Parathyroid adenoma (tissue), 2 donors: ENCODE measurements at regions not wholly inside any gene's neighbourhood (a gene's known extent, or its start where the extent isn't known, plus 50 kb on each side); places are given as distances from the start of the nearest gene placed in this dataset.

Experiments
- H2AFZ ChIP-seq: fragments of 300-600 bp; sonication (generic); one replicate; pipeline ENCODE4 v1.7.0; 2017; ENCODE audit warnings: antibody characterized with exemption, mild to moderate bottlenecking
- H3K27ac ChIP-seq: fragments of 300-600 bp; sonication (generic); one replicate; pipeline ENCODE4 v1.7.0; 2017
- H3K27me3 ChIP-seq: fragments of 300-600 bp; sonication (generic); one replicate; pipeline ENCODE4 v1.7.0; 2017; ENCODE audit warnings: low read length; ENCODE audit not compliant: control insufficient read depth, insufficient read depth
- H3K36me3 ChIP-seq: fragments of 300-600 bp; sonication (generic); one replicate; pipeline ENCODE4 v1.7.0; 2017; ENCODE audit warnings: low read length; ENCODE audit not compliant: control insufficient read depth, insufficient read depth
- H3K4me1 ChIP-seq: fragments of 300-600 bp; sonication (generic); one replicate; pipeline ENCODE4 v1.7.0; 2017; ENCODE audit warnings: control low read depth
- H3K4me2 ChIP-seq: fragments of 300-600 bp; sonication (generic); one replicate; pipeline ENCODE4 v1.7.0; 2017; ENCODE audit warnings: low read length
- H3K4me3 ChIP-seq: fragments of 300-600 bp; sonication (generic); one replicate; pipeline ENCODE4 v1.7.0; 2017; ENCODE audit warnings: low read depth, low read length
- H3K79me2 ChIP-seq: fragments of 300-600 bp; sonication (generic); one replicate; pipeline ENCODE4 v1.7.0; 2017; ENCODE audit warnings: control low read depth
- H3K9ac ChIP-seq: fragments of 300-600 bp; sonication (generic); one replicate; pipeline ENCODE4 v1.7.0; 2017; ENCODE audit warnings: mild to moderate bottlenecking
- H3K9me3 ChIP-seq: fragments of 300-600 bp; sonication (generic); one replicate; pipeline ENCODE4 v1.7.0; 2017; ENCODE audit warnings: low read length; ENCODE audit not compliant: control insufficient read depth
- TF ChIP-seq, protein P1 (sequence below): fragments of 300-600 bp; sonication (generic); IDR thresholded peaks from one replicate; pipeline ENCODE4 v1.7.0; 2017; ENCODE audit warnings: antibody characterized with exemption, mild to moderate bottlenecking
- donor health status: primary hyperparathyroidism.

DNA sequence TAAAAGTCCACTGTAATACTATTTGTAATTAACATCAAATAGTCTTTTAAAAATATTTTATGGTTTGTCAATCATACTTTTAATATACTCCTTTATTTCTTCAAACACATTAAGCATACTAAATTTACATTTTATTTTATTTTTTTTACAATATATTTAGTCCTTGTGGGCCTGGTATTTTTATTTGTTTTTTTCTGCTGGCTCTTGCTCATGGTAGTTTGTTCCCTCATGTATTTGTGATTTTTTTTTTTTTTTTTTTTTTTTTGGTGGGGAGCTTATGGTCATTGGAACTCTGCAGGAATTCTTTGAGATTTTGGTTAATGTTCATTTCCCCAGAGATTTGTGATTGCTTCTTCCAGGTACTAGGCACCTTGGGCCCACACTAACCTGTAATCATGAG, 185.5 kb downstream of the PDGFRA start:
- no peaks in the 10 kb centered on the region for H3K4me1 ChIP-seq
- H3K9me3 ChIP-seq = no peaks in the 10 kb centered on the region
- H3K9ac ChIP-seq = no peak overlapping the region
- no peak overlapping the region for H3K4me2 ChIP-seq
- H3K79me2 ChIP-seq = no peaks in the 10 kb centered on the region
- no peak overlapping the region for H3K27ac ChIP-seq
- TF ChIP-seq, protein P1, sequence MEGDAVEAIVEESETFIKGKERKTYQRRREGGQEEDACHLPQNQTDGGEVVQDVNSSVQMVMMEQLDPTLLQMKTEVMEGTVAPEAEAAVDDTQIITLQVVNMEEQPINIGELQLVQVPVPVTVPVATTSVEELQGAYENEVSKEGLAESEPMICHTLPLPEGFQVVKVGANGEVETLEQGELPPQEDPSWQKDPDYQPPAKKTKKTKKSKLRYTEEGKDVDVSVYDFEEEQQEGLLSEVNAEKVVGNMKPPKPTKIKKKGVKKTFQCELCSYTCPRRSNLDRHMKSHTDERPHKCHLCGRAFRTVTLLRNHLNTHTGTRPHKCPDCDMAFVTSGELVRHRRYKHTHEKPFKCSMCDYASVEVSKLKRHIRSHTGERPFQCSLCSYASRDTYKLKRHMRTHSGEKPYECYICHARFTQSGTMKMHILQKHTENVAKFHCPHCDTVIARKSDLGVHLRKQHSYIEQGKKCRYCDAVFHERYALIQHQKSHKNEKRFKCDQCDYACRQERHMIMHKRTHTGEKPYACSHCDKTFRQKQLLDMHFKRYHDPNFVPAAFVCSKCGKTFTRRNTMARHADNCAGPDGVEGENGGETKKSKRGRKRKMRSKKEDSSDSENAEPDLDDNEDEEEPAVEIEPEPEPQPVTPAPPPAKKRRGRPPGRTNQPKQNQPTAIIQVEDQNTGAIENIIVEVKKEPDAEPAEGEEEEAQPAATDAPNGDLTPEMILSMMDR = no peak
- no peaks in the 10 kb centered on the region for H3K36me3 ChIP-seq
- no peak overlapping the region for H3K4me3 ChIP-seq
- H3K27me3 ChIP-seq = no peaks in the 10 kb centered on the region
- H2AFZ ChIP-seq = no peak overlapping the region

DNA sequence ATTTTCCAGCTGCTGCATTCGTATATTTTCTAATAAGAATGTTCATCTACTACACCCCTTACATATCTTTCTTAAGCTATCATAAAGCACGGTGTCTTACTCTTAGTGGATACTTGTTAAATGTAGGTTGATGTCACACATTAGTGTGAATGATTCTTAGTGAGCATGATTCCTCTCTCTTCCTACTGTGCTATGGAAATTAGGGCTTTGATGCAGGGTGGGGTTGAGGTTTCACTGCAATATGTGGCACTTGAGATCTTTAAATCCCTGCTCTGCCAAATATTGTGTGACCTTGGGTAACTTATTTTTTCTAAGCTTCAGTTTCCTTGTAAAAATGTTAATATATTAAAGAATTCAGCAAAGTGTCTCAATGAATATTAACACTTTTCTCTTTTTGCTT, 188.4 kb downstream of the PDGFRA start:
- no peak overlapping the region for H3K4me2 ChIP-seq
- no peak overlapping the region for H2AFZ ChIP-seq
- H3K36me3 ChIP-seq = no peaks in the 10 kb centered on the region
- H3K4me1 ChIP-seq = no peaks in the 10 kb centered on the region
- H3K27ac ChIP-seq = no peak overlapping the region
- H3K27me3 ChIP-seq = no peaks in the 10 kb centered on the region
- H3K79me2 ChIP-seq = no peaks in the 10 kb centered on the region
- no peak overlapping the region for H3K9ac ChIP-seq
- TF ChIP-seq, protein P1 = no peak
- H3K9me3 ChIP-seq = no peaks in the 10 kb centered on the region
- H3K4me3 ChIP-seq = no peak overlapping the region

DNA sequence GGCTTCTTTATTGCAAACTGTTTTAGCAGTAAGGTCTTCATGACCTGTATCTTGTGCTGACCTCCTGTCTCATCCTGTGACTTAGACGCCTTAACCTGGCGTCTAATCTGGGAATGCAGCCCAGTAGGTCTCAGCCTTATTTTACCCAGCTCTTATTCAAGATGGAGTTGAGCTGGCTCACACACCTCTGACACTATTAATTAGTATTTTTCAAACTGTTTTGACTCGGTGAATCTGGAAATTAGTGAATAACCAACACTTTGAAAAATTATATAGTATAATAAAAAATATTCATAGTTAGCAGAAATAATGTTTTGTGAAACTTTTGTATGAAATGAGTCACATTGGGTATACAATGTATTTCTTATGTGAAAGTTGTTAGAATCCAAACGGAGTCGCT, 189.4 kb downstream of the PDGFRA start:
- Histone ChIP-seq H3K36me3 (no peaks in the 10 kb centered on the region), H3K79me2 (no peaks in the 10 kb centered on the region), H2AFZ (no peak overlapping the region), H3K4me2 (no peak overlapping the region), H3K4me1 (no peaks in the 10 kb centered on the region), H3K9me3 (no peaks in the 10 kb centered on the region), H3K27ac (no peak overlapping the region), H3K4me3 (no peak overlapping the region), H3K9ac (no peak overlapping the region), H3K27me3 (no peaks in the 10 kb centered on the region)
- TF ChIP-seq, protein P1 = no peak

DNA sequence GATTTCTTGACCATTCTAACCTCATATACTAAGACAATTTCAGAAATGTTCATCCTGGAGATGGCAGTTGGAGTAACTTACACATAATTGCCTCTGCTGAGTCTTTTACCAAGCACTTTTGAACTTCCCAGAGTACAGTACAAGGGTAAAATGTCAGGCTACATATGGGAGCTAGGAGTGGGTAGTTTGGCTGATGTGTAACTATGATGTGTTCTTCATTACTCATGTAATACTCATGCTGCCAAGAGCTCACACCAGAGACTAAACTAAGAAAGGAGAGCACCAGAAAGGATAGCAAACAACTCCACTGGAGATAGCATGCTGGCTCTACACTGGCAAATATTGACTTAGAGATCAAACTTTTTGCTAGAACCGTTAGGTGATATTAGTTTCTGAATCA, 194.0 kb downstream of the PDGFRA start:
- no peaks in the 10 kb centered on the region for H3K9me3 ChIP-seq
- no peaks in the 10 kb centered on the region for H3K36me3 ChIP-seq
- H3K4me2 ChIP-seq = no peak overlapping the region
- TF ChIP-seq, protein P1 = no peak
- H3K4me3 ChIP-seq = no peak overlapping the region
- H3K79me2 ChIP-seq = no peaks in the 10 kb centered on the region
- H3K27ac ChIP-seq = no peak overlapping the region
- no peak overlapping the region for H3K9ac ChIP-seq
- H2AFZ ChIP-seq = no peak overlapping the region
- H3K27me3 ChIP-seq = no peaks in the 10 kb centered on the region
- no peaks in the 10 kb centered on the region for H3K4me1 ChIP-seq

DNA sequence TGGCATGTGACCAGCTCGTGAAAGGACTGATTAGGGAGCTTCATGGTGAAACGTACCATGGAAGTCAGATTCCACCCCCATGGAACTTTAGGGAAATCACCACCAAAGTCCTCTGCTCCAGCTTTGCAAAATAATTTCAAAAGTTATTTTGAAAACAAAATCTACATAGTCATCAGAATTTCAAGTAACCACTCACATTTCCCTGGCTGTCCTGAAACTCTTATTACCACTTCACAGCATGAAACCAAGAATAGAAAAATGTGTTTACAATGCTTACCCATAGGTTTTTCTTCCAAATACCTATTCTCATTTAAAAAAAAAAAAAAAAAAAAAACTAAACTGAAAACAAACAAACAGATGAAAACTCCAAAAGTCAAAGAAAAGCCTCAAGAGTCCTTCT, 198.7 kb downstream of the PDGFRA start:
- no peak overlapping the region for H3K27ac ChIP-seq
- no peaks in the 10 kb centered on the region for H3K36me3 ChIP-seq
- TF ChIP-seq, protein P1 = no peak
- H3K4me3 ChIP-seq = no peak overlapping the region
- no peaks in the 10 kb centered on the region for H3K79me2 ChIP-seq
- no peaks in the 10 kb centered on the region for H3K4me1 ChIP-seq
- no peaks in the 10 kb centered on the region for H3K9me3 ChIP-seq
- H2AFZ ChIP-seq = no peak overlapping the region
- no peak overlapping the region for H3K4me2 ChIP-seq
- H3K27me3 ChIP-seq = no peaks in the 10 kb centered on the region
- H3K9ac ChIP-seq = no peak overlapping the region
